CD4-positive, alpha-beta T cell (primary cell): ENCODE measurements at regions not wholly inside any gene's neighbourhood (a gene's known extent, or its start where the extent isn't known, plus 50 kb on each side); places are given as distances from the start of the nearest gene placed in this dataset.

Experiments
- ATAC-seq: fragments of 200-7000 bp; cut with Tn5 transposase; one replicate; pipeline ENCODE4 v1.10.0; 2022; ENCODE audit warnings: mild to moderate bottlenecking; ENCODE audit not compliant: poor library complexity
- CTCF ChIA-PET: fragments of 350-600 bp; sonication (Branson Sonifier 250); formaldehyde crosslinking; loops from one replicate; lab custom pipeline; 2021; ENCODE audit warnings: antibody characterized with exemption, inconsistent platforms; lab: Charles Lee
- POLR2A ChIA-PET: fragments of 350-600 bp; sonication (Branson Sonifier 250); formaldehyde crosslinking; loops from one replicate; lab custom pipeline; 2021; ENCODE audit warnings: antibody characterized with exemption, inconsistent platforms; lab: Charles Lee
- DNase-seq, 14 experiments: peaks; one replicate each; pipeline ENCODE4 v3.0.0-alpha.2; 2013 to 2020; ENCODE audit warnings: mixed read lengths in 2 of 14
- H3K27ac ChIP-seq, 2 donors: one replicate each; pipeline versions ENCODE4 v1.5.1 to v1.7.0; 2013; ENCODE audit warnings: low read length in 2 of 2, low read depth in 1 of 2, mild to moderate bottlenecking in 1 of 2
- H3K27me3 ChIP-seq, 2 experiments: 1 replicate in 1 of 2; 2 replicates in 1 of 2; pipeline versions ENCODE4 v1.6.1 to v1.7.0; 2013; ENCODE audit warnings: low read length in 2 of 2, control low read depth in 1 of 2, mild to moderate bottlenecking in 1 of 2, moderate library complexity in 1 of 2; ENCODE audit not compliant: insufficient read depth in 2 of 2, control insufficient read depth in 1 of 2
- H3K36me3 ChIP-seq: one replicate; pipeline ENCODE4 v1.6.1; 2013; ENCODE audit warnings: low read length, control low read depth; ENCODE audit not compliant: insufficient read depth
- H3K4me1 ChIP-seq: one replicate; pipeline ENCODE4 v1.6.1; 2013; ENCODE audit warnings: low read length, control low read depth; ENCODE audit not compliant: insufficient read depth
- H3K4me3 ChIP-seq: one replicate; pipeline ENCODE4 v1.5.1; 2013; ENCODE audit warnings: mild to moderate bottlenecking, low read length, moderate library complexity
- H3K9me3 ChIP-seq, 2 experiments: 1 replicate in 1 of 2; 2 replicates in 1 of 2; pipeline versions ENCODE4 v1.6.1 to v1.7.0; 2013; ENCODE audit warnings: low read length in 2 of 2, mild to moderate bottlenecking in 2 of 2, control low read depth in 1 of 2, moderate library complexity in 1 of 2; ENCODE audit not compliant: control insufficient read depth in 1 of 2, insufficient read depth in 1 of 2
- H3K27ac Mint-ChIP-seq: one replicate; pipeline ENCODE4 v1.8.0; 2020; ENCODE audit warnings: mixed read lengths
- H3K27me3 Mint-ChIP-seq: one replicate; pipeline ENCODE4 v1.8.0; 2021; ENCODE audit warnings: mixed read lengths
- H3K36me3 Mint-ChIP-seq: one replicate; pipeline ENCODE4 v1.8.0; 2021; ENCODE audit warnings: low read depth, mixed read lengths
- H3K4me1 Mint-ChIP-seq: one replicate; pipeline ENCODE4 v1.8.0; 2021; ENCODE audit warnings: low read depth, mixed read lengths
- H3K4me3 Mint-ChIP-seq: one replicate; pipeline ENCODE4 v1.8.0; 2020; ENCODE audit warnings: mild to moderate bottlenecking, mixed read lengths
- H3K9me3 Mint-ChIP-seq: one replicate; pipeline ENCODE4 v1.8.0; 2020; ENCODE audit warnings: mixed read lengths
- CTCF ChIP-seq: fragments of 200-600 bp; IDR thresholded peaks from one replicate; pipeline ENCODE4 v1.8.0; 2022; ENCODE audit warnings: antibody characterized with exemption, mild to moderate bottlenecking
- intact Hi-C, 2 experiments: fragments of 100-400 bp; cut with DNase I in 1 of 2; cut with micrococcal nuclease in 1 of 2; formaldehyde crosslinking; loops; one replicate each; pipeline versions ENCODE4 v1.15.1 to v1.9.0; 2023 to 2025; cut with DNase I, micrococcal nuclease

GRCh38 chr6:169843110-169843509 lies 91.7 kb downstream of the ERMARD start:
- POLR2A ChIA-PET: no interaction called here
- Mint-ChIP-seq H3K27ac (no peak overlapping the region), H3K36me3 (no peaks in the 10 kb centered on the region), H3K9me3 (no peaks in the 10 kb centered on the region), H3K27me3 (peaks cover 9% of the 10 kb centered on the region), H3K4me1 (no peaks in the 10 kb centered on the region), H3K4me3 (no peak overlapping the region)
- Histone ChIP-seq H3K27ac (no peak overlapping the region), H3K9me3 (peaks cover 0 to 13% of the 10 kb centered on the region in 2 experiments), H3K4me1 (no peaks in the 10 kb centered on the region), H3K4me3 (no peak overlapping the region), H3K27me3 (peaks cover 0 to 4% of the 10 kb centered on the region in 2 experiments), H3K36me3 (no peaks in the 10 kb centered on the region)
- ATAC-seq (no peak), DNase-seq (no peak)
- CTCF ChIA-PET: interaction anchor here (2.9 kb wide), 1 partner anchor 11 kb away, joined by 8 read pairs; no protein-coding TSS in a partner anchor
- no peak for TF ChIP-seq CTCF
- intact Hi-C loops: no loop called here

GRCh38 chr6:169841907-169842606 lies 90.6 kb downstream of the ERMARD start:
- Mint-ChIP-seq H3K27ac (no peak overlapping the region), H3K36me3 (no peaks in the 10 kb centered on the region), H3K27me3 (peaks cover 7% of the 10 kb centered on the region), H3K9me3 (no peaks in the 10 kb centered on the region), H3K4me3 (no peak overlapping the region), H3K4me1 (no peaks in the 10 kb centered on the region)
- Histone ChIP-seq H3K36me3 (no peaks in the 10 kb centered on the region), H3K27ac (no peak overlapping the region), H3K4me1 (no peaks in the 10 kb centered on the region), H3K27me3 (peaks cover 0 to 5% of the 10 kb centered on the region in 2 experiments), H3K4me3 (no peak overlapping the region), H3K9me3 (peaks cover 0 to 13% of the 10 kb centered on the region in 2 experiments)
- no peak for DNase-seq
- no peak for ATAC-seq
- intact Hi-C loops: no loop called here
- CTCF ChIA-PET: interaction anchor here (2.9 kb wide), 1 partner anchor 10 kb away, joined by 8 read pairs; no protein-coding TSS in a partner anchor
- TF ChIP-seq CTCF: no peak
- POLR2A ChIA-PET: no interaction called here

GRCh38 chr6:169841251-169841650 lies 89.8 kb downstream of the ERMARD start:
- H3K27ac Mint-ChIP-seq: no peak overlapping the region
- H3K36me3 Mint-ChIP-seq: no peaks in the 10 kb centered on the region
- Histone ChIP-seq H3K27me3 (peaks cover 0 to 5% of the 10 kb centered on the region in 2 experiments), H3K36me3 (no peaks in the 10 kb centered on the region), H3K27ac (no peak overlapping the region), H3K4me3 (no peak overlapping the region), H3K9me3 (peaks cover 0 to 13% of the 10 kb centered on the region in 2 experiments), H3K4me1 (no peaks in the 10 kb centered on the region)
- ATAC-seq: no peak
- ChIA-PET POLR2A (no interaction called here), CTCF (no interaction called here)
- no peak for TF ChIP-seq CTCF
- no peak for DNase-seq
- no peaks in the 10 kb centered on the region for H3K9me3 Mint-ChIP-seq
- no peak overlapping the region for H3K4me3 Mint-ChIP-seq
- intact Hi-C loops: no loop called here
- no peaks in the 10 kb centered on the region for H3K4me1 Mint-ChIP-seq
- H3K27me3 Mint-ChIP-seq: peaks cover 13% of the 10 kb centered on the region
